GM19239 (cell line): ENCODE measurements at regions not wholly inside any gene's neighbourhood (a gene's known extent, or its start where the extent isn't known, plus 50 kb on each side); places are given as distances from the start of the nearest gene placed in this dataset.

Source experiments
- DNase-seq: peaks from one replicate; pipeline ENCODE4 v3.0.0; 2011; ENCODE audit warnings: low spot score; ENCODE audit not compliant: insufficient read length
- FAIRE-seq: peaks from 2 replicates; lab custom pipeline; 2011; peaks lifted over from hg19 to GRCh38; lab: Jason Lieb, UNC

- FAIRE-seq (no peak), DNase-seq (no peak)
These were observed 274.4 kb upstream of the ZFP64 start for GRCh38 chr20:52465991-52466390.

GRCh38 chr20:52461582-52461981 is 270.0 kb upstream of the ZFP64 start:
- DNase-seq (no peak), FAIRE-seq (no peak)

- DNase-seq (no peak), FAIRE-seq (no peak)
These were observed 267.6 kb upstream of the ZFP64 start for GRCh38 chr20:52459150-52459549.

GRCh38 chr20:52457826-52458225 is 266.2 kb upstream of the ZFP64 start:
- DNase-seq (no peak), FAIRE-seq (no peak)

GRCh38 chr20:52454660-52455059 is 263.1 kb upstream of the ZFP64 start:
- DNase-seq (no peak), FAIRE-seq (no peak)

- no peak for FAIRE-seq
- DNase-seq = no peak
These were observed 257.1 kb upstream of the ZFP64 start for GRCh38 chr20:52448513-52449232.

GRCh38 chr20:52447225-52447551 is 255.6 kb upstream of the ZFP64 start:
- FAIRE-seq (no peak), DNase-seq (no peak)

GRCh38 chr20:52446421-52447224 is 255.0 kb upstream of the ZFP64 start:
- no peak for FAIRE-seq
- DNase-seq = no peak

- no peak for FAIRE-seq
These were observed 252.9 kb upstream of the ZFP64 start for GRCh38 chr20:52444455-52444854.

GRCh38 chr20:52443874-52444273 is 252.3 kb upstream of the ZFP64 start:
- FAIRE-seq = no peak
- DNase-seq = no peak

More at GRCh38 chr20:52444455-52444854, 252.9 kb upstream of the ZFP64 start:
- DNase-seq = no peak

- FAIRE-seq (no peak), DNase-seq (no peak)
These were observed 250.1 kb upstream of the ZFP64 start for GRCh38 chr20:52441710-52442109.

- FAIRE-seq (no peak), DNase-seq (no peak)
These were observed 247.8 kb upstream of the ZFP64 start for GRCh38 chr20:52439375-52439774.

GRCh38 chr20:52438326-52438963 is 246.9 kb upstream of the ZFP64 start:
- FAIRE-seq (no peak), DNase-seq (no peak)

GRCh38 chr20:52434453-52434852 is 242.9 kb upstream of the ZFP64 start:
- FAIRE-seq (no peak), DNase-seq (no peak)

GRCh38 chr20:52434041-52434425 is 242.5 kb upstream of the ZFP64 start:
- FAIRE-seq (no peak), DNase-seq (no peak)

- DNase-seq (no peak), FAIRE-seq (no peak)
These were observed 241.9 kb upstream of the ZFP64 start for GRCh38 chr20:52433326-52434040.

- DNase-seq = no peak
These were observed 241.2 kb upstream of the ZFP64 start for GRCh38 chr20:52432740-52433139.

GRCh38 chr20:52429029-52429428 is 237.4 kb upstream of the ZFP64 start:
- FAIRE-seq = no peak

More at GRCh38 chr20:52432740-52433139, 241.2 kb upstream of the ZFP64 start:
- no peak for FAIRE-seq

GRCh38 chr20:52427960-52428359 is 236.4 kb upstream of the ZFP64 start:
- DNase-seq = no peak
- FAIRE-seq = no peak

More at GRCh38 chr20:52429029-52429428, 237.4 kb upstream of the ZFP64 start:
- no peak for DNase-seq

- no peak for FAIRE-seq
- no peak for DNase-seq
These were observed 235.3 kb upstream of the ZFP64 start for GRCh38 chr20:52426856-52427255.

GRCh38 chr20:52425701-52426100 is 234.1 kb upstream of the ZFP64 start:
- FAIRE-seq = no peak
- DNase-seq = no peak
